ENCODE measurements at regions not wholly inside any gene's neighbourhood (a gene's known extent, or its start where the extent isn't known, plus 50 kb on each side); places are given as distances from the start of the nearest gene placed in this dataset.

DNA sequence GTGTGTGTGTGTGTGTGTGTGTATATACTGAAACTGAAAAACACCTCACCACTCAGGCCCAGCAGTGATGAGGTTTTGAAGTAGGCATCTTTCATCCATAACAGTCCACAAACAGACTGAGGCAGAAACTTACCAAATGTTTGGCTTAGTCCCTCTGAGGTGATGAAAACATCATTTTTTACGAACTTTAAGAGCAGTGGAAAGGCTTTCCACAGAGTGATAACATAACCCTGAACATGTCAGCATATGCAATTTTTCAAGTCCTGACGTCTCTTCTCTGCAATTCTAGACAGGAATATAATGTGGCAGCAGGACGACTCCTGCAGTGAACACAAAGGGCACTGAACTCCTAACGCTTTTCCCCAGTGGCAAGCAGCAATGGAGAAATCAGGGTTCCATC lies 247.0 kb upstream of the THBS1 start:
- H3K4me3 ChIP-seq (ENCODE audit: low read length) = no peak overlapping the region
- H3K36me3 ChIP-seq (ENCODE audit: insufficient read depth, low read length) = no peaks in the 10 kb centered on the region
- ChIA-PET CTCF (no interaction called here), POLR2A (no interaction called here)
- Mint-ChIP-seq H3K27me3 (no peaks in the 10 kb centered on the region), H3K36me3 (ENCODE audit: low read depth) (no peaks in the 10 kb centered on the region), H3K4me1 (ENCODE audit: low read depth) (no peaks in the 10 kb centered on the region), H3K9me3 (no peaks in the 10 kb centered on the region), H3K4me3 (no peak overlapping the region), H3K27ac (no peak overlapping the region)
- H3K27ac ChIP-seq (ENCODE audit: low read depth in 1 of 2, low read length in 2 of 2) = no peak overlapping the region
- ATAC-seq (ENCODE audit: poor library complexity) (no peak), DNase-seq (no peak)
- no peaks in the 10 kb centered on the region for H3K27me3 ChIP-seq (ENCODE audit: control insufficient read depth in 1 of 2, insufficient read depth in 2 of 2, low read length in 2 of 2)
- H3K4me1 ChIP-seq (ENCODE audit: insufficient read depth, low read length) = no peaks in the 10 kb centered on the region
- no peaks in the 10 kb centered on the region for H3K9me3 ChIP-seq (ENCODE audit: control insufficient read depth in 1 of 2, insufficient read depth in 1 of 2, low read length in 2 of 2)
- intact Hi-C loops (cut with DNase I, micrococcal nuclease) = no loop called here
- TF ChIP-seq CTCF (IDR thresholded peaks at IDR 0.05) = no peak

GRCh38 chr15:39336926-39337325 lies 244.0 kb upstream of the THBS1 start:
- H3K36me3 ChIP-seq (ENCODE audit: insufficient read depth, low read length) = no peaks in the 10 kb centered on the region
- Mint-ChIP-seq H3K27ac (no peak overlapping the region), H3K27me3 (no peaks in the 10 kb centered on the region), H3K4me1 (ENCODE audit: low read depth) (no peaks in the 10 kb centered on the region), H3K4me3 (no peak overlapping the region), H3K36me3 (ENCODE audit: low read depth) (no peaks in the 10 kb centered on the region), H3K9me3 (peaks cover 1% of the 10 kb centered on the region)
- peaks cover 0 to 4% of the 10 kb centered on the region in 2 experiments for H3K9me3 ChIP-seq (ENCODE audit: control insufficient read depth in 1 of 2, insufficient read depth in 1 of 2, low read length in 2 of 2)
- H3K27me3 ChIP-seq (ENCODE audit: control insufficient read depth in 1 of 2, insufficient read depth in 2 of 2, low read length in 2 of 2) = no peaks in the 10 kb centered on the region
- H3K27ac ChIP-seq (ENCODE audit: low read depth in 1 of 2, low read length in 2 of 2) = no peak overlapping the region
- ChIA-PET POLR2A (no interaction called here), CTCF (no interaction called here)
- no peak for TF ChIP-seq CTCF (IDR thresholded peaks at IDR 0.05)
- no peaks in the 10 kb centered on the region for H3K4me1 ChIP-seq (ENCODE audit: insufficient read depth, low read length)
- intact Hi-C loops (cut with DNase I, micrococcal nuclease) = no loop called here
- DNase-seq = no peak
- ATAC-seq (ENCODE audit: poor library complexity) = no peak
- no peak overlapping the region for H3K4me3 ChIP-seq (ENCODE audit: low read length)

DNA sequence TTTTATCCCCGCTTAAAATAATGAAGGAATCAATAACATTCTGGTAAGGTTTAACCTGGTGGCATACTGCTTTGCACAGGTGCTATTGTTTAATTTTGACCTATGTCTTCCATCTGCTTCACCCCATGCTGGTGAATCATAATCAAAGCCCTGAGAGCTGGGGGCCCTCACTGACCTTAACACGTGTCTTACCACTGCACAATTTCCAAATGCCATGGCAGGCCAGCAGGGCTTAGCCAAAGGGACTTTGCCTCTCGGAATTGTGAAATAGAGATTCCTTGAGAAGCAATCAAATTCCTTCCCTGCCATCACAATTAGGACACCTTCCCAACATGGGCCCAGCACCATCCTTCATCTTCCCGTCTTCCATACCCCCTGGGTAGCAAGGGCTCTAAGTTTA lies 242.6 kb upstream of the THBS1 start:
- Histone ChIP-seq H3K27ac (ENCODE audit: low read depth in 1 of 2, low read length in 2 of 2) (no peak overlapping the region), H3K27me3 (ENCODE audit: control insufficient read depth in 1 of 2, insufficient read depth in 2 of 2, low read length in 2 of 2) (no peaks in the 10 kb centered on the region), H3K9me3 (ENCODE audit: control insufficient read depth in 1 of 2, insufficient read depth in 1 of 2, low read length in 2 of 2) (peaks cover 0 to 4% of the 10 kb centered on the region in 2 experiments), H3K4me3 (ENCODE audit: low read length) (no peak overlapping the region), H3K4me1 (ENCODE audit: insufficient read depth, low read length) (no peaks in the 10 kb centered on the region), H3K36me3 (ENCODE audit: insufficient read depth, low read length) (no peaks in the 10 kb centered on the region)
- Mint-ChIP-seq H3K4me1 (ENCODE audit: low read depth) (no peaks in the 10 kb centered on the region), H3K36me3 (ENCODE audit: low read depth) (no peaks in the 10 kb centered on the region), H3K27ac (no peak overlapping the region), H3K4me3 (no peak overlapping the region), H3K9me3 (peaks cover 2% of the 10 kb centered on the region), H3K27me3 (no peaks in the 10 kb centered on the region)
- no peak for DNase-seq
- CTCF ChIA-PET = no interaction called here
- POLR2A ChIA-PET = no interaction called here
- ATAC-seq (ENCODE audit: poor library complexity) = no peak
- intact Hi-C loops (cut with DNase I, micrococcal nuclease) = no loop called here
- TF ChIP-seq CTCF (IDR thresholded peaks at IDR 0.05) = no peak

All from CD4-positive, alpha-beta T cell (primary cell).